ENCODE measurements at regions not wholly inside any gene's neighbourhood (a gene's known extent, or its start where the extent isn't known, plus 50 kb on each side); places are given as distances from the start of the nearest gene placed in this dataset.
"Not testable (repeated sequence)": the region's sequence is repeated elsewhere in the genome, so short reads cannot be mapped to it uniquely, and the experiment has no call there.

DNA sequence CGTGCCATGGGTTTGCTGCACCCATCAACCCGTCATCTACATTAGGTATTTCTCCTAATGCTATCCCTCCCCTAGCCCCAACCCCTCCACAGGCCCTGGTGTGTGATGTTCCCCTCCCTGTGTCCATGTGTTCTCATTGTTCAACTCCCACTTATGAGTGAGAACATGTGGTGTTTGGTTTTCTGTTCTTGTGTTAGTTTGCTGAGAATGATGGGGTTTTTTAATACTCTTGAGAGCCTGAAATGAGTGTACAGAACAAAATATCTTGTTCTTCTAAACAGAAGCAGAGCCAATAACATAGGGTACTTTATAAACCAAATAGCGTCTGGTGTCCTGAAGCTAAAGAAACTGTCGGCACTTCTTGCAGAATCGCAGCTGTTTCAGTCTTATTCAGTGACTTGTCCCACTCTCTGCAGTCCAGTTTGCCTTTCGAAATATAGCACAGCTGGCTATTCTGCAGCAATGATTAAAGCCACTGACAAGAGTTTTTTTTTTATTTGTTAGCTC is 52.1 kb downstream of the GASK1B start:
- TF ChIP-seq, protein P1, sequence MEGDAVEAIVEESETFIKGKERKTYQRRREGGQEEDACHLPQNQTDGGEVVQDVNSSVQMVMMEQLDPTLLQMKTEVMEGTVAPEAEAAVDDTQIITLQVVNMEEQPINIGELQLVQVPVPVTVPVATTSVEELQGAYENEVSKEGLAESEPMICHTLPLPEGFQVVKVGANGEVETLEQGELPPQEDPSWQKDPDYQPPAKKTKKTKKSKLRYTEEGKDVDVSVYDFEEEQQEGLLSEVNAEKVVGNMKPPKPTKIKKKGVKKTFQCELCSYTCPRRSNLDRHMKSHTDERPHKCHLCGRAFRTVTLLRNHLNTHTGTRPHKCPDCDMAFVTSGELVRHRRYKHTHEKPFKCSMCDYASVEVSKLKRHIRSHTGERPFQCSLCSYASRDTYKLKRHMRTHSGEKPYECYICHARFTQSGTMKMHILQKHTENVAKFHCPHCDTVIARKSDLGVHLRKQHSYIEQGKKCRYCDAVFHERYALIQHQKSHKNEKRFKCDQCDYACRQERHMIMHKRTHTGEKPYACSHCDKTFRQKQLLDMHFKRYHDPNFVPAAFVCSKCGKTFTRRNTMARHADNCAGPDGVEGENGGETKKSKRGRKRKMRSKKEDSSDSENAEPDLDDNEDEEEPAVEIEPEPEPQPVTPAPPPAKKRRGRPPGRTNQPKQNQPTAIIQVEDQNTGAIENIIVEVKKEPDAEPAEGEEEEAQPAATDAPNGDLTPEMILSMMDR (conservative IDR thresholded peaks at IDR 0.05; ENCODE audit: low read length), result not testable (repeated sequence)
- TF ChIP-seq EZH2phosphoT487 (IDR thresholded peaks at IDR 0.05; ENCODE audit: borderline replicate concordance), result not testable (repeated sequence)

Data from Loucy (cell line).